HepG2 (cell line): ENCODE measurements at regions not wholly inside any gene's neighbourhood (a gene's known extent, or its start where the extent isn't known, plus 50 kb on each side); places are given as distances from the start of the nearest gene placed in this dataset.

Source experiments
- CBX5 ChIP-seq: sonication (generic); formaldehyde crosslinking; IDR thresholded peaks from 2 replicates; pipeline ENCODE4 v1.4.0; 2020; ENCODE audit warnings: missing genetic modification reagents, borderline replicate concordance
- EZH2 ChIP-seq: conservative IDR thresholded peaks from 2 replicates; pipeline ENCODE4 v1.6.1; 2012; ENCODE audit warnings: mild to moderate bottlenecking, low read depth, low read length, moderate library complexity
- HNF4A ChIP-seq: sonication (generic); formaldehyde crosslinking; IDR thresholded peaks from 2 replicates; pipeline ENCODE4 v1.4.0; 2020; ENCODE audit warnings: missing genetic modification reagents
- PCBP1 ChIP-seq: fragments of 200-400 bp; formaldehyde crosslinking; IDR thresholded peaks from 2 replicates; pipeline ENCODE4 v1.6.1; 2017; ENCODE audit warnings: mild to moderate bottlenecking, low read depth, low read length, borderline replicate concordance
- ZNF780A ChIP-seq: sonication (generic); formaldehyde crosslinking; IDR thresholded peaks from 2 replicates; pipeline ENCODE4 v1.8.0; 2022; ENCODE audit warnings: mild to moderate bottlenecking, missing genetic modification reagents, moderate library complexity
- TF ChIP-seq, protein P1 (sequence below), 2 experiments: sonication (generic) in 1 of 2; formaldehyde crosslinking in 1 of 2; IDR thresholded peaks; 2 replicates each; pipeline versions ENCODE4 v1.5.1 to v1.6.1; 2011 to 2020; ENCODE audit warnings: borderline replicate concordance in 1 of 2, low read depth in 1 of 2, low read length in 1 of 2, mild to moderate bottlenecking in 1 of 2, missing genetic modification reagents in 1 of 2, moderate library complexity in 1 of 2
- TF ChIP-seq, protein P2 (sequence below): sonication (generic); formaldehyde crosslinking; IDR thresholded peaks from 2 replicates; pipeline ENCODE4 v1.4.0; 2020; ENCODE audit warnings: mild to moderate bottlenecking, missing genetic modification reagents
- TF ChIP-seq, protein P3 (sequence below): sonication (generic); formaldehyde crosslinking; IDR thresholded peaks from 2 replicates; pipeline ENCODE4 v1.5.1; 2020; ENCODE audit warnings: missing genetic modification reagents, mild to moderate bottlenecking, borderline replicate concordance

DNA sequence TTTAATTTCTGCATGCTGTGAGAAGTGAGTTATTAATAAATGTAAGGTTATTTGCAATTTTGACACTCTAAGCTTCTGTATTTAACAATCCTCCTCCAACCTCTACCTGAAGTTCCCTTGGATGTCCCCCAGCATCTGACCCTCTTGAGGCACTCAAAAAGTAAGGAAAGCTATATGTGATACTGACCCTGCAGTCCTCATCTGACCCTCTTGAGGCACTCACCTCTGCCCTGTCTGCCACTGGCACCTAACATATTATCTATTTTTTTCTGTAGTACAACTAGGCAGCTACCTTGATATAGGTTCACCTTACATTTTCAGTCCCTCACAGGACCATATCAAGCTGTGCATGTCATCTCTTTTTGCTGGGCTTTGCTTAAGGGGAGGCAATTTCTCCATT, 583.4 kb upstream of the PKDCC start:
- TF ChIP-seq, protein P1, sequence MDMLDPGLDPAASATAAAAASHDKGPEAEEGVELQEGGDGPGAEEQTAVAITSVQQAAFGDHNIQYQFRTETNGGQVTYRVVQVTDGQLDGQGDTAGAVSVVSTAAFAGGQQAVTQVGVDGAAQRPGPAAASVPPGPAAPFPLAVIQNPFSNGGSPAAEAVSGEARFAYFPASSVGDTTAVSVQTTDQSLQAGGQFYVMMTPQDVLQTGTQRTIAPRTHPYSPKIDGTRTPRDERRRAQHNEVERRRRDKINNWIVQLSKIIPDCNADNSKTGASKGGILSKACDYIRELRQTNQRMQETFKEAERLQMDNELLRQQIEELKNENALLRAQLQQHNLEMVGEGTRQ (IDR thresholded peaks at IDR 0.05; ENCODE audit: low read depth, low read length), result no peak
- TF ChIP-seq, protein P1 (CRISPR knock-in tag; IDR thresholded peaks at IDR 0.05; ENCODE audit: borderline replicate concordance), result no peak
- TF ChIP-seq ZNF780A (no peak), EZH2 (no peak), PCBP1 (no peak), HNF4A (CRISPR knock-in tag) (no peak), CBX5 (no peak)
- TF ChIP-seq, protein P2, sequence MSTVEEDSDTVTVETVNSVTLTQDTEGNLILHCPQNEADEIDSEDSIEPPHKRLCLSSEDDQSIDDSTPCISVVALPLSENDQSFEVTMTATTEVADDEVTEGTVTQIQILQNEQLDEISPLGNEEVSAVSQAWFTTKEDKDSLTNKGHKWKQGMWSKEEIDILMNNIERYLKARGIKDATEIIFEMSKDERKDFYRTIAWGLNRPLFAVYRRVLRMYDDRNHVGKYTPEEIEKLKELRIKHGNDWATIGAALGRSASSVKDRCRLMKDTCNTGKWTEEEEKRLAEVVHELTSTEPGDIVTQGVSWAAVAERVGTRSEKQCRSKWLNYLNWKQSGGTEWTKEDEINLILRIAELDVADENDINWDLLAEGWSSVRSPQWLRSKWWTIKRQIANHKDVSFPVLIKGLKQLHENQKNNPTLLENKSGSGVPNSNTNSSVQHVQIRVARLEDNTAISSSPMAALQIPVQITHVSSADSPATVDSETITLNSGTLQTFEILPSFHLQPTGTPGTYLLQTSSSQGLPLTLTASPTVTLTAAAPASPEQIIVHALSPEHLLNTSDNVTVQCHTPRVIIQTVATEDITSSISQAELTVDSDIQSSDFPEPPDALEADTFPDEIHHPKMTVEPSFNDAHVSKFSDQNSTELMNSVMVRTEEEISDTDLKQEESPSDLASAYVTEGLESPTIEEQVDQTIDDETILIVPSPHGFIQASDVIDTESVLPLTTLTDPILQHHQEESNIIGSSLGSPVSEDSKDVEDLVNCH (CRISPR knock-in tag), result no peak
- TF ChIP-seq, protein P3, sequence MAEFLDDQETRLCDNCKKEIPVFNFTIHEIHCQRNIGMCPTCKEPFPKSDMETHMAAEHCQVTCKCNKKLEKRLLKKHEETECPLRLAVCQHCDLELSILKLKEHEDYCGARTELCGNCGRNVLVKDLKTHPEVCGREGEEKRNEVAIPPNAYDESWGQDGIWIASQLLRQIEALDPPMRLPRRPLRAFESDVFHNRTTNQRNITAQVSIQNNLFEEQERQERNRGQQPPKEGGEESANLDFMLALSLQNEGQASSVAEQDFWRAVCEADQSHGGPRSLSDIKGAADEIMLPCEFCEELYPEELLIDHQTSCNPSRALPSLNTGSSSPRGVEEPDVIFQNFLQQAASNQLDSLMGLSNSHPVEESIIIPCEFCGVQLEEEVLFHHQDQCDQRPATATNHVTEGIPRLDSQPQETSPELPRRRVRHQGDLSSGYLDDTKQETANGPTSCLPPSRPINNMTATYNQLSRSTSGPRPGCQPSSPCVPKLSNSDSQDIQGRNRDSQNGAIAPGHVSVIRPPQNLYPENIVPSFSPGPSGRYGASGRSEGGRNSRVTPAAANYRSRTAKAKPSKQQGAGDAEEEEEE (CRISPR knock-in tag), result no peak
